Sigmoid colon (tissue), 4 donors: ENCODE measurements at regions not wholly inside any gene's neighbourhood (a gene's known extent, or its start where the extent isn't known, plus 50 kb on each side); places are given as distances from the start of the nearest gene placed in this dataset.

ENCODE experiments used
- EP300 ChIP-seq, 4 donors: sonication (generic); formaldehyde crosslinking; IDR thresholded peaks; one replicate each; pipeline ENCODE4 v1.6.1; 2017; ENCODE audit warnings: antibody characterized with exemption in 4 of 4
- POLR2AphosphoS5 ChIP-seq, 4 donors: sonication (generic); formaldehyde crosslinking; IDR thresholded peaks; one replicate each; pipeline ENCODE4 v1.6.1; 2017; ENCODE audit warnings: antibody characterized with exemption in 4 of 4
- TF ChIP-seq, protein P1 (sequence below), 4 experiments: fragments of 450-650 bp in 3 of 4; fragments of 200-600 bp in 1 of 4; IDR thresholded peaks; one replicate each; pipeline ENCODE4 v1.5.1; 2016 to 2019; ENCODE audit warnings: antibody characterized with exemption in 4 of 4, mild to moderate bottlenecking in 3 of 4, moderate library complexity in 2 of 4

- TF ChIP-seq POLR2AphosphoS5 (IDR thresholded peaks at IDR 0.05) (no peak), EP300 (IDR thresholded peaks at IDR 0.05) (no peak)
- TF ChIP-seq, protein P1, sequence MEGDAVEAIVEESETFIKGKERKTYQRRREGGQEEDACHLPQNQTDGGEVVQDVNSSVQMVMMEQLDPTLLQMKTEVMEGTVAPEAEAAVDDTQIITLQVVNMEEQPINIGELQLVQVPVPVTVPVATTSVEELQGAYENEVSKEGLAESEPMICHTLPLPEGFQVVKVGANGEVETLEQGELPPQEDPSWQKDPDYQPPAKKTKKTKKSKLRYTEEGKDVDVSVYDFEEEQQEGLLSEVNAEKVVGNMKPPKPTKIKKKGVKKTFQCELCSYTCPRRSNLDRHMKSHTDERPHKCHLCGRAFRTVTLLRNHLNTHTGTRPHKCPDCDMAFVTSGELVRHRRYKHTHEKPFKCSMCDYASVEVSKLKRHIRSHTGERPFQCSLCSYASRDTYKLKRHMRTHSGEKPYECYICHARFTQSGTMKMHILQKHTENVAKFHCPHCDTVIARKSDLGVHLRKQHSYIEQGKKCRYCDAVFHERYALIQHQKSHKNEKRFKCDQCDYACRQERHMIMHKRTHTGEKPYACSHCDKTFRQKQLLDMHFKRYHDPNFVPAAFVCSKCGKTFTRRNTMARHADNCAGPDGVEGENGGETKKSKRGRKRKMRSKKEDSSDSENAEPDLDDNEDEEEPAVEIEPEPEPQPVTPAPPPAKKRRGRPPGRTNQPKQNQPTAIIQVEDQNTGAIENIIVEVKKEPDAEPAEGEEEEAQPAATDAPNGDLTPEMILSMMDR (IDR thresholded peaks at IDR 0.05): no peak
Observed at GRCh38 chr6:86045038-86045437, 402.4 kb upstream of the SYNCRIP start.
